ENCODE measurements at regions not wholly inside any gene's neighbourhood (a gene's known extent, or its start where the extent isn't known, plus 50 kb on each side); places are given as distances from the start of the nearest gene placed in this dataset.

DNA sequence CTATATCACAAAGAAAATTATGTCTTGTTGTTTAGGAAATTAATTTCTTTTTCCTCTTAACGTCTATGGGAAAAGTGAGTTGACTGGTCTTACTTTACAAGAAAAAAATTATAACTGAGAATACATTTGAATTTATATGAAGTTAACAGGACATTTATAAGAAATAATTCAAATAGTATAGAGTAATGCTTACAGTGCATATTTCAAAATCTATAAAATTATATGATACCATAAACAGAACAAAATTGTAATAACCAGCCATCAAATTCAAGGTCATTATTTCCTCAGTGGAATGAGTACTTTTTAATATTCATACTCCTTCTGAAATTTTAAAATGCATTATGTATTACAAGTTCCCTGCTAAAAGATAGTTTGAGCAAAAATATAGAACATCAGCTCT is 884.5 kb downstream of the TECRL start:
- H3K4ac ChIP-seq (ENCODE audit: low read depth, low read length) = no peak overlapping the region
- no peak overlapping the region for H3K56ac ChIP-seq (ENCODE audit: extremely low read depth, insufficient read depth, low read length)
- H3K23ac ChIP-seq (ENCODE audit: low read depth, low read length) = no peak overlapping the region
- no peak overlapping the region for H2AFZ ChIP-seq (replicated peaks; ENCODE audit: low read length, poor library complexity)
- in situ Hi-C loops (cut with MboI; ENCODE audit: low sequenced_read_pairs) (no loop called here), dilution Hi-C loops (cut with HindIII; ENCODE audit: low sequenced_read_pairs, unreplicated experiment) (no loop called here), intact Hi-C loops (cut with micrococcal nuclease) (no loop called here)
- no TSS peak for BruUV-seq (replicated peaks)
- CTCF ChIA-PET = interaction anchor here (0.5 kb wide), 1 partner anchor 1725 kb away, joined by 3 read pairs; no protein-coding TSS in a partner anchor
- no peaks in the 10 kb centered on the region for H3K36me3 ChIP-seq (ENCODE audit: control insufficient read depth, insufficient read depth, low read length)
- H2BK15ac ChIP-seq (ENCODE audit: low read depth, low read length) = no peak overlapping the region
- no peak overlapping the region for H2BK120ac ChIP-seq (ENCODE audit: low read depth, low read length)
- no peaks in the 10 kb centered on the region for H3K9me1 ChIP-seq (ENCODE audit: insufficient read depth, low read length)
- no peak overlapping the region for H4K91ac ChIP-seq (ENCODE audit: insufficient read depth, low read depth, low read length)
- no peak overlapping the region for H3K14ac ChIP-seq (replicated peaks; ENCODE audit: low read depth, low read length)
- no peak overlapping the region for H2BK20ac ChIP-seq (ENCODE audit: low read depth, low read length)
- no peaks in the 10 kb centered on the region for H3K79me1 ChIP-seq (ENCODE audit: low read depth in 1 of 2, low read length in 2 of 2)
- no CpG with 5 or more reads among the region's 1 CpG for WGBS, 2 experiments (ENCODE audit: extremely low coverage in 2 of 2, insufficient read length in 1 of 2)
- H3K4me1 ChIP-seq (ENCODE audit: control insufficient read depth, insufficient read depth, low read length) = no peaks in the 10 kb centered on the region
- TF ChIP-seq MAFK (IDR thresholded peaks at IDR 0.05; ENCODE audit: low read depth, low read length) (peak; percentile 30; the same call in 1 of the 2 replicates), RCOR1 (IDR thresholded peaks at IDR 0.05; ENCODE audit: insufficient replicate concordance, low read length) (no peak)
- H2AK9ac ChIP-seq (replicated peaks; ENCODE audit: low read depth, low read length, poor library complexity) = no peak overlapping the region
- H3K9me3 ChIP-seq (ENCODE audit: control insufficient read depth, insufficient read depth, low read length) = peaks cover 5% of the 10 kb centered on the region
- POLR2A ChIA-PET (ENCODE audit: unreplicated experiment) = no interaction called here
- H3K18ac ChIP-seq (ENCODE audit: low read depth, low read length) = no peak overlapping the region
- DNase-seq (no peak), ATAC-seq (ENCODE audit: low read depth) (no peak)
- no peak overlapping the region for H2AK5ac ChIP-seq (ENCODE audit: low read depth, low read length)
- H4K5ac ChIP-seq (ENCODE audit: low read depth, low read length) = no peak overlapping the region
- H3K4me3 ChIP-seq (ENCODE audit: insufficient read depth, low read depth, low read length) = no peak overlapping the region
- H4K20me1 ChIP-seq (ENCODE audit: insufficient read depth, low read length) = no peaks in the 10 kb centered on the region
- no peak overlapping the region for H3K27ac ChIP-seq (ENCODE audit: insufficient read depth, low read length)
- H3K27me3 ChIP-seq (ENCODE audit: control insufficient read depth, insufficient read depth, low read length) = no peaks in the 10 kb centered on the region
- no peak overlapping the region for H3K4me2 ChIP-seq (ENCODE audit: low read depth, low read length)
- no peak overlapping the region for H4K8ac ChIP-seq (ENCODE audit: low read depth in 2 of 2, low read length in 2 of 2)
- H2BK5ac ChIP-seq (ENCODE audit: low read depth, low read length, poor library complexity, severe bottlenecking) = no peak overlapping the region
- no peak overlapping the region for H3K9ac ChIP-seq (ENCODE audit: low read depth, low read length)

All from IMR-90 (cell line).